Stimulated activated effector memory CD8-positive, alpha-beta T cell treated with anti-CD3 and anti-CD28 coated beads, Interleukin-12 subunit alpha, Interleukin-12 subunit beta, amount 100 ng/mL, for 72 hours (primary cell): ENCODE measurements at regions not wholly inside any gene's neighbourhood (a gene's known extent, or its start where the extent isn't known, plus 50 kb on each side); places are given as distances from the start of the nearest gene placed in this dataset.
"Not testable (repeated sequence)": the region's sequence is repeated elsewhere in the genome, so short reads cannot be mapped to it uniquely, and the experiment has no call there.

ENCODE experiments used
- ATAC-seq: fragments of 150-1000 bp; cut with Tn5 transposase; 2 replicates; pipeline ENCODE4 v1.10.0; 2021
- DNase-seq, 2 donors: peaks; one replicate each; pipeline ENCODE4 v3.0.0; 2021 to 2022; ENCODE audit warnings: low spot score in 2 of 2
- H3K27ac Mint-ChIP-seq: one replicate; pipeline ENCODE4 v1.8.0; 2022; ENCODE audit warnings: mild to moderate bottlenecking, mixed read lengths
- H3K36me3 Mint-ChIP-seq: one replicate; pipeline ENCODE4 v1.8.0; 2022; ENCODE audit warnings: mild to moderate bottlenecking, mixed read lengths
- H3K4me1 Mint-ChIP-seq: one replicate; pipeline ENCODE4 v1.8.0; 2022; ENCODE audit warnings: mixed read lengths
- H3K4me3 Mint-ChIP-seq: one replicate; pipeline ENCODE4 v1.8.0; 2022; ENCODE audit warnings: mild to moderate bottlenecking, mixed read lengths
- H3K9me3 Mint-ChIP-seq: one replicate; pipeline ENCODE4 v1.8.0; 2022; ENCODE audit warnings: mixed read lengths

- H3K4me1 Mint-ChIP-seq, result no peaks in the 10 kb centered on the region
- H3K4me3 Mint-ChIP-seq, result no peak overlapping the region
- H3K27ac Mint-ChIP-seq, result no peak overlapping the region
- no peak for DNase-seq
- no peak for ATAC-seq
- H3K9me3 Mint-ChIP-seq, result peaks cover 3% of the 10 kb centered on the region
- H3K36me3 Mint-ChIP-seq, result no peaks in the 10 kb centered on the region
Measured at GRCh38 chr22:34645375-34645774, 420.6 kb upstream of the ISX start.

DNA sequence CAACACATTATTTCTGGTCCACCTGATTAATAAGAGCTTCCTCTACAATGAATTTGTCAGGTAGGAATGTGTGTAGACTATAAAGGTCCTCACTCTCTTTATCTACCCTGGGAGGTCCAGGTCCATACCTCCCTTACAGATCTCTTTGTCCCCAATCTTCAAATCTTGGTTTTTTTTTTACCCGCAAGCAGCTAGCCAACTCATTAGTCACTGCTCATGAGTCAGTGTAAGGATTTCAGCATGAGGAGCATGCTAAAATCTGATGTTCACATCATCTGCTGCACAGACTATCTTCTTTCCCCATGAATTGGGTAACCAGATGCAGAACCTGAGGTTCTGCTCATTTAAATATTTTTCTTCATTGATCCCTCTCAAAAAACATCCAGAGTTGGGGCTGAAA, 397.0 kb upstream of the ISX start:
- Mint-ChIP-seq H3K27ac (no peak overlapping the region), H3K4me3 (no peak overlapping the region), H3K9me3 (peaks cover 11% of the 10 kb centered on the region), H3K36me3 (no peaks in the 10 kb centered on the region), H3K4me1 (no peaks in the 10 kb centered on the region)
- no peak for DNase-seq
- ATAC-seq, result no peak

DNA sequence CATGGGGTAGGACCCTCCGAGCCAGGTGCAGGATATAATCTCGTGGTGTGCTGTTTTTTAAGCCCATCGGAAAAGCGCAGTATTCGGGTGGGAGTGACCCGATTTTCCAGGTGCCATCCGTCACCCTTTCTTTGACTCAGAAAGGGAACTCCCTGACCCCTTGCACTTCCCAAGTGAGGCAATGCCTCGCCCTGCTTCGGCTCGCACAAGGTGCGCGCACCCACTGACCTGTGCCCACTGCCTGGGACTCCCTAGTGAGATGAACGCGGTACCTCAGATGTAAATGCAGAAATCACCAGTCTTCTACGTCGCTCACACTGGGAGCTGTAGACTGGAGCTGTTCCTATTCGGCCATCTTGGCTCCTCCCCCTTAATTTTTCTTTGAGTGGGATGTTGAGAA, 382.9 kb upstream of the ISX start:
- H3K27ac Mint-ChIP-seq, H3K36me3 Mint-ChIP-seq, DNase-seq, ATAC-seq, H3K4me1 Mint-ChIP-seq, H3K9me3 Mint-ChIP-seq, H3K4me3 Mint-ChIP-seq: not testable (repeated sequence)

GRCh38 chr22:34684278-34684677, 381.7 kb upstream of the ISX start:
- H3K9me3 Mint-ChIP-seq, H3K27ac Mint-ChIP-seq, DNase-seq, ATAC-seq, H3K4me3 Mint-ChIP-seq, H3K4me1 Mint-ChIP-seq, H3K36me3 Mint-ChIP-seq: not testable (repeated sequence)

DNA sequence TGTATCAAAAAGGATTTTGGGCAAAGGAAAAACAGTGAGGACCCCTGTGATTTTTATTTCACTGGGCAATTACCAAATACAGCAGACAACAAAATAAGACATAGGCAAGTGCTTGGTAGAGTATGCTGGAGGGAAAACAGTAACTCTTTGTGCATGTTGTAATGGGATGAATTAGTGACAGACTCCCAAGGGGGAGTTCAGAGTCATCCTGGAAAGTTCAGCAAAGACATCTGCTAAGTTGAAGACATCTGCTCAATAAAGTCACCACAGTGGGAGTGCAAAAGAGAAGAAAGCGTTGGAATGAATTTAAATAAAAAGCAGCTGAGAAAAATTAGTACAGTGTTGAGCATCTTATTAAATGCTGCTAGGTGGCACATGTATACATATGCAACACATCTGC, 378.8 kb upstream of the ISX start:
- no peaks in the 10 kb centered on the region for H3K36me3 Mint-ChIP-seq
- DNase-seq, result no peak
- no peak overlapping the region for H3K27ac Mint-ChIP-seq
- no peak for ATAC-seq
- peaks cover 3% of the 10 kb centered on the region for H3K9me3 Mint-ChIP-seq
- no peaks in the 10 kb centered on the region for H3K4me1 Mint-ChIP-seq
- no peak overlapping the region for H3K4me3 Mint-ChIP-seq

- peaks cover 3% of the 10 kb centered on the region for H3K9me3 Mint-ChIP-seq
- no peaks in the 10 kb centered on the region for H3K36me3 Mint-ChIP-seq
- ATAC-seq (no peak), DNase-seq (no peak)
- H3K27ac Mint-ChIP-seq, result no peak overlapping the region
- no peak overlapping the region for H3K4me3 Mint-ChIP-seq
- no peaks in the 10 kb centered on the region for H3K4me1 Mint-ChIP-seq
Measured at GRCh38 chr22:34688825-34689224, 377.1 kb upstream of the ISX start.

GRCh38 chr22:34696557-34696956, 369.4 kb upstream of the ISX start:
- H3K4me3 Mint-ChIP-seq, result no peak overlapping the region

GRCh38 chr22:34702279-34702678, 363.7 kb upstream of the ISX start:
- no peaks in the 10 kb centered on the region for H3K4me1 Mint-ChIP-seq
- H3K36me3 Mint-ChIP-seq, result no peaks in the 10 kb centered on the region
- DNase-seq, result no peak
- H3K4me3 Mint-ChIP-seq, result no peak overlapping the region
- no peak overlapping the region for H3K27ac Mint-ChIP-seq
- ATAC-seq, result no peak
- peaks cover 8% of the 10 kb centered on the region for H3K9me3 Mint-ChIP-seq

More at GRCh38 chr22:34696557-34696956, 369.4 kb upstream of the ISX start:
- ATAC-seq (no peak), DNase-seq (no peak)
- H3K9me3 Mint-ChIP-seq, result peaks cover 11% of the 10 kb centered on the region
- no peaks in the 10 kb centered on the region for H3K4me1 Mint-ChIP-seq
- H3K36me3 Mint-ChIP-seq, result no peaks in the 10 kb centered on the region
- H3K27ac Mint-ChIP-seq, result no peak overlapping the region

DNA sequence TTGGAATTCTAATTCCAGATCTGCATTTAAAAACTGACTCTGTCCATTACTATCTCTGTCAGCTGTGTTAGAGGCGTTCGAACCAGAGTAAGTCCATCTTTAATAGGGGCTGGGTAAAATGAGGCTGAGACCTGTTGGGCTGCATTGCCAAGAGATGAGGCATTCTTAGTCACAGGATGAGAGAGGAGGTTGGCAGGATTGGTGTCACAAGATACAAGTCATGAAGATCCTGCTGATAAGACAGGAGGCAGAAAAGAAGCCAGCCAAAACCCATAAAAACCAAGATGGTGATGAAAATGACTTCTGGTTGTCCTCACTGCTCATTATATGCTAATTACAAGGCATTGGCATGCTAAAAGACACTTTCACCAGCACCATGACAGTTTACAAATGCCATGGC, 356.3 kb upstream of the ISX start:
- no peaks in the 10 kb centered on the region for H3K4me1 Mint-ChIP-seq
- H3K27ac Mint-ChIP-seq, result no peak overlapping the region
- no peak for ATAC-seq
- H3K4me3 Mint-ChIP-seq, result no peak overlapping the region
- DNase-seq, result no peak
- H3K9me3 Mint-ChIP-seq, result peaks cover 5% of the 10 kb centered on the region
- no peaks in the 10 kb centered on the region for H3K36me3 Mint-ChIP-seq

- Mint-ChIP-seq H3K27ac (no peak overlapping the region), H3K4me1 (no peaks in the 10 kb centered on the region), H3K36me3 (no peaks in the 10 kb centered on the region), H3K4me3 (no peak overlapping the region), H3K9me3 (peaks cover 16% of the 10 kb centered on the region)
- no peak for DNase-seq
- ATAC-seq, result no peak
Measured at GRCh38 chr22:34722901-34723300, 343.1 kb upstream of the ISX start.

- DNase-seq, result no peak
- H3K36me3 Mint-ChIP-seq, result no peaks in the 10 kb centered on the region
- ATAC-seq, result no peak
- H3K9me3 Mint-ChIP-seq, result peaks cover 8% of the 10 kb centered on the region
- no peaks in the 10 kb centered on the region for H3K4me1 Mint-ChIP-seq
- H3K4me3 Mint-ChIP-seq, result no peak overlapping the region
- no peak overlapping the region for H3K27ac Mint-ChIP-seq
Measured at GRCh38 chr22:34736081-34736480, 329.9 kb upstream of the ISX start.

- Mint-ChIP-seq H3K9me3 (peaks cover 9% of the 10 kb centered on the region), H3K4me1 (no peaks in the 10 kb centered on the region), H3K36me3 (no peaks in the 10 kb centered on the region), H3K4me3 (no peak overlapping the region), H3K27ac (no peak overlapping the region)
- ATAC-seq, result no peak
- no peak for DNase-seq
Measured at GRCh38 chr22:34738661-34739400, 327.1 kb upstream of the ISX start.

DNA sequence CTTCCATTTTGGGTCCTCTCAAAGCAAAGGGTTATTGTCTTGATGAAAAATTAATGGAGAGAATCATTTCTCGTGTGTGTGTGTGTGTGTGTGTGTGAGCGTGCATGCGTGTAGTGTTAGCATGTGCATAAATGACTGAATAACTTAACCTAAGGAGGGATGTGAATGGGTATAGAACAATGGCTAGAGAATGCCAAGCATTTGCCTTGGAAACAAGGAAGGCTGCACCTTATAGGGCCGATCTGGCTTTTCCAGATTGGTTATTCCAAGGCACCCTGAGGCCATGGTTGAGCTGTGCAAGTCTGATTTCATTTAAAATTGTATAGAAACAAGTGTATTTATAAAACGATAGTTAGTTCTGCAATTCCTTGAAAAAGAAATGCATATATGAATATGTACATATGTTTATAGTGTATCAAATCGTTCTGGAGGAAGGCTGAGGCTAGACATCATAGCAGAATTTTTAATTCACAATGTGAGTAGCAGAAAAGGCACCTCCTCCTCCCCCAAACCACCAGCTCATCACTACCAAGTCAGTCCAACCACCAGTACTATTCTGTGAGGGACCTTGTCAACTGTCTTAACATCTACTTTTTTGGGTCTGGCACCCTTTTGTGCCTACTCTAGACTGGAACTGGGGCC, 322.7 kb upstream of the ISX start:
- Mint-ChIP-seq H3K4me3 (no peak overlapping the region), H3K4me1 (no peaks in the 10 kb centered on the region), H3K27ac (no peak overlapping the region), H3K36me3 (no peaks in the 10 kb centered on the region), H3K9me3 (peaks cover 9% of the 10 kb centered on the region)
- no peak for ATAC-seq
- no peak for DNase-seq

DNA sequence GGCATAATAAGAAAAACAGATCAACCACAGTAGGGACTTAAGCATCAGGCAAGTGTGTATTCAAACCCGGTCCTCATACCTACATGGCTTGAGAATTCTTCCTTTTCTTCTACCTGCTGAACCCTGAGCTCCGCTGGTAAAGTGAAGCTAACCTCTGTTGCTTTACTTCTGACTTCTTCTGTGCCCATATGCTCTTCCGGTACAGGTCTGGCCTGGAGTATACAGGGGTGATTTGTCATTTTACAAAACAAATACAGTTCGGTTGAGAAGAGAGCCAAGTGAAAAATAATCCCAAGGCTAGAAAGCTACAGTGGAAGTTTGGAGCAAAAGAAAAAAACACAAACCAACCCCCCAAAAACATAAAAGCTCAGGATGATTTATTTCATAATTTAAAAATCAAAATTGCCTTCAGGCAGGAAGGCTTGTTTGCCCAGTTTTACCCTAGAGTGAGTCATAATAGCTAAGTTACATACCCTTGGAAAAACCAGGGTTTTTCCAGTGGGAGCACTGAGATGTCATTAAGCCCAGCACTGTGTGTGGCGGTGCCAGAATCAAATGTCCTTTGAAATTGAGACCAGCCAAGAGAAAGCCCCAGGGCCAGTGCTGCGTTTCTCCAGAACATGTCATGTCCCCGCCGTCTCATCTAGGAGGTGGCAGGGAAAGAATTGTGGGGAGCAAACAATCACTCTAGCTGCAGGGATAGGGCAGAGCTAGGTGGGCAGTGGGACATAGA, 305.5 kb upstream of the ISX start:
- Mint-ChIP-seq H3K4me1 (no peaks in the 10 kb centered on the region), H3K4me3 (no peak overlapping the region)
- no peak for DNase-seq

DNA sequence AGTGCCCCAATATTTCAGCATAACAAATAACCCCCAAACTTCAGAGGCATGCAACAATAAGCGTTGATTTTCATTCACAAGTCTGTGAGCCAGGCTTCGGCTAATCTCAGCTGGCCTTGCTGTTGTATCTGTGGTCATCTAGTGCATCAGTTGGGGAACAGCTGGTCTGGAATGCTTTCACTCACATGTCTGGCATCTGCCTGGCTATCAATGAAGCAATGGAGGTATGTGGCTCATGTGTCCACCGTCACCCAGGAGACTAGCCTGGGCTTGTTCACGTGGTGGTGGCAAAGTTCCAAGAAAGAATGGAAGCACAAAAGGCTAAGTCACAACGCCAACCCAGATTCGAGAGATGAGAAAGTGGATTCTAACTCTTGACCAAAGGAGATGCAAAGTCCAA, 304.8 kb upstream of the ISX start:
- Mint-ChIP-seq H3K36me3 (no peaks in the 10 kb centered on the region), H3K27ac (no peak overlapping the region), H3K4me3 (no peak overlapping the region), H3K9me3 (peaks cover 9% of the 10 kb centered on the region), H3K4me1 (no peaks in the 10 kb centered on the region)
- no peak for DNase-seq
- no peak for ATAC-seq

More for the DNA sequence above, 305.5 kb upstream of the ISX start:
- Mint-ChIP-seq H3K9me3 (peaks cover 9% of the 10 kb centered on the region), H3K27ac (no peak overlapping the region), H3K36me3 (no peaks in the 10 kb centered on the region)
- ATAC-seq, result no peak

DNA sequence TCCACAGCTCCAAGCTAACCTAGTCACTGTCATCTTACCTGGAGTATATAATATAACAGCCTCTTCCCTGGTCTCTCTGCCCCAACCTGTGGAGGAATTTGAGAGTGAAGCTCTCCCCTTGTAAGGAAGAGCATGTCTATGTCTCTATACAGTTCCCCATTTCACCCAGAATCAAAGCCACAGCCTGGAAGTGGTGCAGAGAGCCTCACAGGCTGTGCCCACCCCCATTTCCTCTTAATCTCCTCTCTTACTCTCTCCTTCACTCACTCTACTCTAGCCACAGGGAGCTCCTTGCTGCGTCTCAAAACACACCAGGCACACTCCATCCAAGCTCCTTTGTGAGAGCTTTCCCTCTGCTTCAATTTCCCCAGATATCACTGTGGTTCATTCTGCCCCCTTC, 302.5 kb upstream of the ISX start:
- ATAC-seq (no peak), DNase-seq (no peak)
- no peaks in the 10 kb centered on the region for H3K4me1 Mint-ChIP-seq
- no peak overlapping the region for H3K27ac Mint-ChIP-seq
- peaks cover 9% of the 10 kb centered on the region for H3K9me3 Mint-ChIP-seq
- H3K36me3 Mint-ChIP-seq, result no peaks in the 10 kb centered on the region
- no peak overlapping the region for H3K4me3 Mint-ChIP-seq
